EH (cell line): ENCODE measurements at regions not wholly inside any gene's neighbourhood (a gene's known extent, or its start where the extent isn't known, plus 50 kb on each side); places are given as distances from the start of the nearest gene placed in this dataset.
"Not testable (repeated sequence)": the region's sequence is repeated elsewhere in the genome, so short reads cannot be mapped to it uniquely, and the experiment has no call there.

ENCODE experiments used
- DNase-seq: peaks from one replicate; pipeline ENCODE4 v3.0.0-alpha.2; 2015; ENCODE audit warnings: low read depth

DNA sequence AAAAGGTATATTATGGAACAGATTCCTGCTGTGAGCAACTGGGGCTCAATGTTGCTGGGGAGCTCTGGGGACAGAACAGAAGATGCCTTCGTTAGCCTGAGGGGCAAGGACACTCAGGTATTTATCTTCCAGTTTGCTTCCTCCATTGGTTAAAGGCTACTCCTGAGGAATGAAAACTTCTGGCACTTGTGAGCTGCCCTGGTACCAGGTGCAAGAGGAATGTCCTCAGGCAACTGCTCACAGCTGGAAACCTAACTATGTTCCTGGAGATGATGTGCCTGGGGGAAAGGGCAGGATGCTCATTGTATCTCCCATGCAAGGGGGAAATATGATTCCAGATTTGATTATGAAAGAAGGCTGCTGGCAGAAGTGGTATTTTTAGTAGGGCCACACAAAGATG, 54.0 kb upstream of the BBX start:
- DNase-seq, result no peak

DNA sequence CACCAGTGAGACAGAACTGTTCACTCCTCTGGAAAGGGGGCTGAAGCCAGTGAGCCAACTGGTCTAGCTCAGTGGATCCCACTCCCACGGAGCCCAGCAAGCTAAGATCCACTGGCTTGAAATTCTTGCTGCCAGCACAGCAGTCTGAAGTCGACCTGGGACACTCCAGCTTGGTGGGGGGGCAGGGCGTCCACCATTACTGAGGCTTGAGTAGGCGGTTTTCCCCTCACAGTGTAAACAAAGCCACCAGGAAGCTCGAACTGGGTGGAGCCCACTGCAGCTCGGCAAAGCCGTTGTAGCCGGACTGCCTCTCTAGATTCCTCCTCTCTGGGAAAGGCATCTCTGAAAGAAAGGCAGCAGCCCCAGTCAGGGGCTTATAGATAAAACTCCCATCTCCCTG, 52.3 kb upstream of the BBX start:
- not testable (repeated sequence) for DNase-seq
